Stimulated activated CD4-positive, alpha-beta T cell treated with anti-CD3 and anti-CD28 coated beads, TNF-alpha, amount 100 ng/mL, for 4 hours (primary cell): ENCODE measurements at regions not wholly inside any gene's neighbourhood (a gene's known extent, or its start where the extent isn't known, plus 50 kb on each side); places are given as distances from the start of the nearest gene placed in this dataset.
"Not testable (repeated sequence)": the region's sequence is repeated elsewhere in the genome, so short reads cannot be mapped to it uniquely, and the experiment has no call there.

Experiments
- DNase-seq, 3 experiments: peaks; one replicate each; pipeline ENCODE4 v3.0.0-alpha.2; 2020; ENCODE audit warnings: low read depth in 3 of 3

DNA sequence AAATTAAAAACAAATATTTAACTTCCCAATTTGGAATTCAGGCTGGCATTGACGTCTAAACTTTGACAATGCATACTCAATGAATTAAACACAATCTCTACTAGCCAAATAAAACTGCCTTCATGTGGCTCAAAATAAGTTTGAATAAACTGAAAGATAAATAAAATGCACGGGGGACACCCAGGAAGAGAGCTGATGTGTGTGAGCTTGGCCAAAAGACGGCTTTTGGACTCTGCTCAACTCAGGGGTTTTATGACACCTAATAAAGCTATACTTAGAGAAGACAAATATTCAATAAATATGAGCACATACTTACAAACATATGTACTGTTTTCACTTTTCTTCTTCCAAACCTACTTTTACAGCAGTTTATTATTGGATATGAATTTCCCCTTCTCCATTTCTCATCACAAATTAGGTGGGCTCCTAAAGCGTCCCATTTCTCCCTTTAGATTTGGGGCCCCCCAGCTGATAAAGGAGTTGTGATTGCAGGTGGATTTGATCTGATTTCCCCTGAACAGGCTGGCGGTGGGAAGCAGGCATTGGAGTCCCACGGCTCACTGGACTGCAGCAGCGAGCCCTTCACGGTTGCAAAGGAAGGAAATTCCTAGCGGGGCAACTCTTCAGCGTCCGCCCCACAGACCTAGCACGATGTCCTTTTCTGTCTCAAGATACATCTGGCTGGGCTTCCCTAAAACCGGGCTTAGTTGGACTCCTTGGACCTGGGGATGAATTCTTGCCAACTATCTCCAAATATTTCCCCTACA is 79.6 kb downstream of the INSIG1 start:
- DNase-seq, result no peak

- no peak for DNase-seq
Observed at GRCh38 chr7:155377838-155378579, 79.9 kb upstream of the EN2 start.

DNA sequence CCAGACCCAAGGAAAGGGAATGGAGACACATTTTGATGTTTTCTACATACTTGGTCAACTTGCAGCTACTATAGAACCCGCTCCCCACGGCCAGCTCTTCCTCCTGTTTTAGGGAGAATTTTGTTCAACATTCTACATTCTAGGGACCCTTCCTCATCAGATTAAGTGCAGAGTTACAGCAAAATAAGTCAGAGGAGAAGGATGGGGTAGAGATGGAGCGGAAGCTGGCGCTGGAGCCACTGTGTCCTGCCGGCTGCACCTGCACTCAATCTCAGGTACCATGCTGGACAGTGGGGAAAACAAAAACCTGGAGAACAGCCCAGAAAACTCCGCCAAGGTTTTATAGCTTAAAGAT is 79.4 kb upstream of the EN2 start:
- DNase-seq, result no peak

- no peak for DNase-seq
Observed at GRCh38 chr7:155378959-155379871, 78.7 kb upstream of the EN2 start.

GRCh38 chr7:155380221-155380861 is 77.6 kb upstream of the EN2 start:
- peak; percentile 41 to 50 (median 46) for DNase-seq

- no peak for DNase-seq
Observed at GRCh38 chr7:155380976-155381851, 76.7 kb upstream of the EN2 start.

- no peak for DNase-seq
Observed at GRCh38 chr7:155381852-155382801, 75.8 kb upstream of the EN2 start.

DNA sequence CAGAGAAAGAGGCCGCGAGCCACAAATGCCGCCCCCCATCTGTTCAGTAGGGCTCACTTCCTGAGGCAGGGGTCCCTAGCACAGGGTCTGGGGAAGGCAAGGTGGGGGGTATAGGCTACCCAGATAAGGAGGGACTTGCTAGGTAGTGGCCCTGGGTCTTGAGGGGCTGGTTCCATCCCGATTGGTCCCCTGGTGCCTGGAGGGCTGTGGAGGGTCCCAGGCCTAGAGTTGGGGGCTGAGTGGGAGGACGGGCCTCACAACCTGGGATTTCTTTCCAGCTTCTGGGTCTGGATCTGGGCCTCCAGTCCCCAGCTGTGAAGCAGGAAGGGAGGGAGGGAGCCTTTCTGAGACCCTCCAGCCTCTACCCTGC is 75.1 kb upstream of the EN2 start:
- DNase-seq, result no peak

DNA sequence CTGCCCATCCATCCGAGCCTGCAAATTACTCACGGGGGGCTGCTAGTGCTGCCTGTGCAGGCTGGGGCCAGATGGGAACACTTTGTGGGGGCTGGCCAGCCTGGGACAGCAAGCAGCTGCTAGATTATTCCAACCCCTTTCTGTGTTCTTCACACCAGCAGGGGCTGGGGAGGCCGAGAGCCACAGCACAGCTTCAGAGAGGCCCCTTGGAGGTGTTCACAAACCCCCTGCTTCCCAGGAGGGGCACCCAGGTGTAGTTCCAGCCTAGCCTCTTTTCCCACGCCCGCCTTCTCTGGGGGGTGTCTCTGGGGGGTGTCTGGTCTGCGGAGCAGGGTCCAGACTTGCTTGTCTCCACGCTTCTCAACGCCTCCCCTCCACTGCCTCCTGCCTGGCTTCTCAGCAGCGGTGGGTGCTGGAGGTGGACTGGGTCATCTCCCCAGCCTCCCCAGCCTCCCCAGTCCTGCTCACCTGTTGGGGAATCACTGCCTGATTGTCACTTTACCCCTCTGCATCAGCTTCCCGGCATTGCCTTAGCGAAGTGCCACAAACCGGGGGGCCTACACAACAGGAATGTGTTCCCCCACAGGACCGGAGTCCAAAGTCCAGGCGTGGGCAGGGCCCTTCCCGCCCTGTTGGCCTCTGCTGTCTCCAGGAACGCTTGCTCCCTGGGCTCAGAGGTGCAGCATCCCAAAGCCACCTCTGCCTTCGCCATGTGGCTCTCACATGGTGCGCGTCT is 74.0 kb upstream of the EN2 start:
- DNase-seq, result no peak

GRCh38 chr7:155384751-155385150 is 73.2 kb upstream of the EN2 start:
- DNase-seq, result no peak

- DNase-seq, result not testable (repeated sequence)
Observed at GRCh38 chr7:155385182-155385581, 72.7 kb upstream of the EN2 start.

- DNase-seq, result no peak
Observed at GRCh38 chr7:155386608-155387007, 71.3 kb upstream of the EN2 start.

- no peak for DNase-seq
Observed at GRCh38 chr7:155387066-155387620, 70.8 kb upstream of the EN2 start.

DNA sequence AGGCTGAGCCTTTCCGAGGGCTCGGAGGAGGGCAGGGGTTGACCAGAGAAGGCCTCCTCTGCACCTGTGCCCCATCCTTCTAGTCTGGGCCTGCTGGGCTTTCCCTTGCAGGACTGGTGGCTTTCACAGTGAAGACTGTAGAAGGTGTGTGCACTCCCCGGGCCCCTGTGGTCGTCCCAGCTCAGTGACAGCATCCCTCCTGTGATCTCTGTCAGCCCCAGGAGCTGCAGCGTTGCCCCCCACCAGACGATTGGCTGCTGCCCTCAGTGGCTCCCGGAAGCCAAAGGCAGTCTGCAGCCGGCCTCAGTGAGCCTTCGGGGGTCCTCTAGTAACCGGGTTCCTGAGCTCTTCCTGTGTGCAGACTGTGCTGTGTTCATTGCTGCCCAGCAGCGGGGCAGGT is 69.4 kb upstream of the EN2 start:
- no peak for DNase-seq

GRCh38 chr7:155391414-155391813 is 66.5 kb upstream of the EN2 start:
- no peak for DNase-seq

DNA sequence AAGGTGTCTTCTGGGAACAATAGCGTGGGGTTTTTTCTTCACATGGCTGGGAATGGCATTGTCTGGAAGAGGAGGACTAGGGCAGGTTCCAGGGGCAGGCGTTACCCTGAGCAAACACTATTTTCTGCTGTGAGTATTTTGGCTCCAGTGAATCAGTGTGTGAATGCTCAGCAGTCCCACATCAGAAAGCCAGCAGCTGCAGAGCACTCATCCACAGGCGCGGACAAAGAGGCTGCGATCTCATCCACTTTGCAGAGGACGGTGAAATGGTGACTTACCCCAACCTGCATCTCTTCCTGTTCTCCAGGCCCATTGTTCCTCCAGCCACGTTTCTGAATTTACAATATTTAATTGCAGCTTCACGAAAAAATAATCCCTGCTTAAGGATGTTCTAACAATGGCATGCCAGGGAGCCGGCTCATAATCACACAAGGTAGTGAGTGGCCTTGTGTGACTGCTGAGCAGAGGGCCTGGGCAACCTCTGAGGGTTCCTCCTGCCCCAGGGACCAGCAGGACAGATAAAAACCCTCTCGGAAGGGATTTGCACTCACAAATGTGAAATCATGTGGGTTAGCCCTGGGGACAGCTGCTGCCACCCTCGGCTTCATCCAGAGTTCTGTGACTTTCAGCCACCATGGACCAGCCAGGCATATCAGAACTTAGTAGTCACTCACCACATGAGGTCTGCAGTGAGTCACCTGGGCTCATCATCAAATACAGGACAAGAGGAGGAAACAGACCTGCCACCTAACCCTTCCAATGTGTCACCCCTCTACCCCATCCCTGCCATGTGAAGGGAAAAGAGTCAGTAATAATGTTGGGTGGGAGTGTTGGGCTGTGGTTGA is 65.0 kb upstream of the EN2 start:
- DNase-seq, result no peak

DNA sequence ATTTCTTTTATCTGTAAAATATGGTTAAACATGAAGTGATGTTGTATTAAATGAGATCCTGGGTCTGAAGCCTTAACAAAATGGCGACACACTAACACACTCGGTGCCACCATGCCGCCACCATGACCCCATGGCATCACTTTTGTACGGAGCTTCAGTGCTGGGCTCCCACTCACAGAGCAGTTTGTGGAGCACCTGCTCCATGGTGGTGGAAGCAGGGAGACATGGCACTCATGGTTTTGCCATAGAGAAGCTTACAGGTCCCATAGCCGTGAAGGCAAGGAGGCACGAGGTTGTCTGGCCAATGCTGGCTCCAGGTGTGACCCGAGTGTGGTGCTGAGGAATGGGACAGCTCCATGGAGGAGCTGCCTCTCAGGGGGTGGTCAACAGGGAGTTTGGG is 63.5 kb upstream of the EN2 start:
- DNase-seq, result no peak
